ENCODE measurements at regions not wholly inside any gene's neighbourhood (a gene's known extent, or its start where the extent isn't known, plus 50 kb on each side); places are given as distances from the start of the nearest gene placed in this dataset.
"Not testable (repeated sequence)": the region's sequence is repeated elsewhere in the genome, so short reads cannot be mapped to it uniquely, and the experiment has no call there.

GRCh38 chr6:169000022-169000421 lies 253.6 kb downstream of the THBS2 start:
- no peak for DNase-seq

- DNase-seq = no peak
These were observed 254.3 kb downstream of the THBS2 start for GRCh38 chr6:168999392-168999791.

GRCh38 chr6:168996356-168996625 lies 257.4 kb downstream of the THBS2 start:
- no peak for DNase-seq

GRCh38 chr6:168995526-168996355 lies 257.9 kb downstream of the THBS2 start:
- DNase-seq = no peak

GRCh38 chr6:168994956-168995355 lies 258.7 kb downstream of the THBS2 start:
- DNase-seq = no peak

- DNase-seq = no peak
These were observed 261.1 kb downstream of the THBS2 start for GRCh38 chr6:168992446-168993144.

- not testable (repeated sequence) for DNase-seq
These were observed 262.0 kb downstream of the THBS2 start for GRCh38 chr6:168991695-168992094.

- DNase-seq = no peak
These were observed 263.5 kb downstream of the THBS2 start for GRCh38 chr6:168990019-168990751.

- DNase-seq = no peak
These were observed 264.2 kb downstream of the THBS2 start for GRCh38 chr6:168989421-168989820.

- DNase-seq = no peak
These were observed 264.8 kb downstream of the THBS2 start for GRCh38 chr6:168988801-168989200.

- DNase-seq = no peak
These were observed 265.4 kb downstream of the THBS2 start for GRCh38 chr6:168988280-168988679.

- no peak for DNase-seq
These were observed 267.9 kb downstream of the THBS2 start for GRCh38 chr6:168985705-168986104.

- DNase-seq = no peak
These were observed 269.7 kb downstream of the THBS2 start for GRCh38 chr6:168983925-168984324.

- DNase-seq = no peak
These were observed 272.5 kb downstream of the THBS2 start for GRCh38 chr6:168981187-168981586.

GRCh38 chr6:168979254-168979653 lies 274.4 kb downstream of the THBS2 start:
- no peak for DNase-seq

GRCh38 chr6:168972128-168972527 lies 281.5 kb downstream of the THBS2 start:
- DNase-seq = no peak

GRCh38 chr6:168971549-168971948 lies 282.1 kb downstream of the THBS2 start:
- DNase-seq = no peak

- DNase-seq = no peak
These were observed 284.8 kb downstream of the THBS2 start for GRCh38 chr6:168968801-168969200.

- DNase-seq = no peak
These were observed 285.4 kb downstream of the THBS2 start for GRCh38 chr6:168968228-168968627.

GRCh38 chr6:168967281-168967925 lies 286.2 kb downstream of the THBS2 start:
- DNase-seq = no peak

- DNase-seq = no peak
These were observed 289.4 kb downstream of the THBS2 start for GRCh38 chr6:168964138-168964835.

- DNase-seq = no peak
These were observed 290.8 kb downstream of the THBS2 start for GRCh38 chr6:168962886-168963285.

GRCh38 chr6:168961264-168961656 lies 292.4 kb downstream of the THBS2 start:
- DNase-seq = no peak
